Natural killer cell (primary cell): ENCODE measurements at regions not wholly inside any gene's neighbourhood (a gene's known extent, or its start where the extent isn't known, plus 50 kb on each side); places are given as distances from the start of the nearest gene placed in this dataset.

Experiments
- ATAC-seq, 3 donors: fragments of 150-1000 bp in 2 of 3; fragments of 200-7000 bp in 1 of 3; cut with Tn5 transposase; 1 replicate in 1 of 3; 2 replicates in 2 of 3; pipeline ENCODE4 v1.10.0; 2021; ENCODE audit warnings: mild to moderate bottlenecking in 2 of 3, moderate library complexity in 2 of 3
- DNase-seq, 2 donors: peaks; one replicate each; pipeline versions ENCODE4 v3.0.0 to v3.0.0-alpha.2; 2013 to 2021; ENCODE audit warnings: mixed read lengths in 1 of 2
- H3K27ac ChIP-seq: one replicate; pipeline ENCODE4 v1.5.1; 2013; ENCODE audit warnings: mild to moderate bottlenecking, low read length
- H3K27me3 ChIP-seq: one replicate; pipeline ENCODE4 v1.6.1; 2013; ENCODE audit warnings: low read length; ENCODE audit not compliant: control insufficient read depth, insufficient read depth
- H3K36me3 ChIP-seq: one replicate; pipeline ENCODE4 v1.6.1; 2013; ENCODE audit warnings: low read length; ENCODE audit not compliant: control insufficient read depth, insufficient read depth
- H3K4me1 ChIP-seq: one replicate; pipeline ENCODE4 v1.6.1; 2013; ENCODE audit warnings: low read length; ENCODE audit not compliant: control insufficient read depth, insufficient read depth
- H3K4me3 ChIP-seq: one replicate; pipeline ENCODE4 v1.5.1; 2013; ENCODE audit warnings: low read length
- H3K9me3 ChIP-seq: one replicate; pipeline ENCODE4 v1.6.1; 2013; ENCODE audit warnings: low read length; ENCODE audit not compliant: control insufficient read depth, insufficient read depth
- H3K27ac Mint-ChIP-seq, 2 donors: one replicate each; pipeline ENCODE4 v1.8.0; 2022; ENCODE audit warnings: mild to moderate bottlenecking in 2 of 2, mixed read lengths in 2 of 2, moderate library complexity in 1 of 2
- H3K27me3 Mint-ChIP-seq, 2 donors: one replicate each; pipeline ENCODE4 v1.8.0; 2022; ENCODE audit warnings: low read depth in 2 of 2, mixed read lengths in 2 of 2
- H3K36me3 Mint-ChIP-seq: one replicate; pipeline ENCODE4 v1.8.0; 2022; ENCODE audit warnings: mixed read lengths
- H3K4me1 Mint-ChIP-seq, 2 donors: one replicate each; pipeline ENCODE4 v1.8.0; 2022; ENCODE audit warnings: mixed read lengths in 2 of 2
- H3K4me3 Mint-ChIP-seq: one replicate; pipeline ENCODE4 v1.8.0; 2022; ENCODE audit warnings: mild to moderate bottlenecking, moderate library complexity, mixed read lengths
- H3K9me3 Mint-ChIP-seq, 2 donors: one replicate each; pipeline ENCODE4 v1.8.0; 2022; ENCODE audit warnings: mixed read lengths in 2 of 2
- CTCF ChIP-seq: fragments of 200-600 bp; IDR thresholded peaks from one replicate; pipeline ENCODE4 v1.8.0; 2022; ENCODE audit warnings: antibody characterized with exemption
- WGBS: methylation state at CpG from one replicate; pipeline ENCODE4 v1.1.7; 2013; ENCODE audit warnings: missing lambda C conversion rate; ENCODE audit not compliant: insufficient coverage; 5-methylcytosine and 5-hydroxymethylcytosine counted together
- intact Hi-C: fragments of 100-400 bp; cut with micrococcal nuclease; formaldehyde crosslinking; loops from one replicate; pipeline ENCODE4 v1.14.2; 2022

GRCh38 chr19:31438401-31439269, 89.4 kb upstream of the TSHZ3 start:
- 86% methylated on average over 11 of the region's 12 CpGs for WGBS
- H3K27me3 Mint-ChIP-seq = peaks cover 10 to 15% of the 10 kb centered on the region in 2 donors
- no peak overlapping the region for H3K27ac Mint-ChIP-seq
- no peak for DNase-seq
- Histone ChIP-seq H3K9me3 (no peaks in the 10 kb centered on the region), H3K27me3 (no peaks in the 10 kb centered on the region), H3K4me1 (no peaks in the 10 kb centered on the region), H3K36me3 (no peaks in the 10 kb centered on the region), H3K4me3 (no peak overlapping the region), H3K27ac (no peak overlapping the region)
- peaks cover 0 to 2% of the 10 kb centered on the region in 2 donors for H3K9me3 Mint-ChIP-seq
- ATAC-seq = no peak
- intact Hi-C loops = no loop called here
- H3K4me3 Mint-ChIP-seq = no peak overlapping the region
- no peaks in the 10 kb centered on the region for H3K36me3 Mint-ChIP-seq
- no peaks in the 10 kb centered on the region for H3K4me1 Mint-ChIP-seq
- TF ChIP-seq CTCF = no peak

GRCh38 chr19:31439270-31439573, 90.0 kb upstream of the TSHZ3 start:
- Histone ChIP-seq H3K36me3 (no peaks in the 10 kb centered on the region), H3K27me3 (no peaks in the 10 kb centered on the region), H3K4me1 (no peaks in the 10 kb centered on the region), H3K27ac (no peak overlapping the region), H3K9me3 (no peaks in the 10 kb centered on the region), H3K4me3 (no peak overlapping the region)
- H3K4me1 Mint-ChIP-seq = no peaks in the 10 kb centered on the region
- peaks cover 0 to 2% of the 10 kb centered on the region in 2 donors for H3K9me3 Mint-ChIP-seq
- WGBS = 75% methylated on average over 4 of the region's 4 CpGs
- DNase-seq (no peak), ATAC-seq (no peak)
- no peak for TF ChIP-seq CTCF
- H3K4me3 Mint-ChIP-seq = no peak overlapping the region
- no peak overlapping the region for H3K27ac Mint-ChIP-seq
- H3K36me3 Mint-ChIP-seq = no peaks in the 10 kb centered on the region
- intact Hi-C loops = no loop called here
- peaks cover 10 to 19% of the 10 kb centered on the region in 2 donors for H3K27me3 Mint-ChIP-seq

GRCh38 chr19:31444931-31445330, 95.7 kb upstream of the TSHZ3 start:
- Histone ChIP-seq H3K4me3 (no peak overlapping the region), H3K4me1 (no peaks in the 10 kb centered on the region), H3K27ac (no peak overlapping the region), H3K36me3 (no peaks in the 10 kb centered on the region), H3K9me3 (no peaks in the 10 kb centered on the region), H3K27me3 (no peaks in the 10 kb centered on the region)
- peaks cover 7 to 21% of the 10 kb centered on the region in 2 donors for H3K27me3 Mint-ChIP-seq
- intact Hi-C loops = no loop called here
- DNase-seq = no peak
- ATAC-seq = no peak
- H3K4me1 Mint-ChIP-seq = no peaks in the 10 kb centered on the region
- no peak overlapping the region for H3K27ac Mint-ChIP-seq
- no peak overlapping the region for H3K4me3 Mint-ChIP-seq
- TF ChIP-seq CTCF = no peak
- peaks cover 3 to 4% of the 10 kb centered on the region in 2 donors for H3K9me3 Mint-ChIP-seq
- 91% methylated on average over 4 of the region's 4 CpGs for WGBS
- peaks cover 7% of the 10 kb centered on the region for H3K36me3 Mint-ChIP-seq

GRCh38 chr19:31445406-31445805, 96.2 kb upstream of the TSHZ3 start:
- H3K27ac Mint-ChIP-seq = no peak overlapping the region
- TF ChIP-seq CTCF = no peak
- Histone ChIP-seq H3K36me3 (no peaks in the 10 kb centered on the region), H3K9me3 (no peaks in the 10 kb centered on the region), H3K4me1 (no peaks in the 10 kb centered on the region), H3K27me3 (no peaks in the 10 kb centered on the region), H3K4me3 (no peak overlapping the region), H3K27ac (no peak overlapping the region)
- intact Hi-C loops = no loop called here
- peaks cover 7% of the 10 kb centered on the region for H3K36me3 Mint-ChIP-seq
- no peak for ATAC-seq
- H3K27me3 Mint-ChIP-seq = peaks cover 12 to 26% of the 10 kb centered on the region in 2 donors
- WGBS = 88% methylated on average over 1 of the region's 1 CpG
- H3K9me3 Mint-ChIP-seq = peaks cover 3 to 4% of the 10 kb centered on the region in 2 donors
- H3K4me1 Mint-ChIP-seq = no peaks in the 10 kb centered on the region
- no peak for DNase-seq
- no peak overlapping the region for H3K4me3 Mint-ChIP-seq
